ENCODE measurements at regions not wholly inside any gene's neighbourhood (a gene's known extent, or its start where the extent isn't known, plus 50 kb on each side); places are given as distances from the start of the nearest gene placed in this dataset.

GRCh38 chr5:6920628-6921256 lies 207.5 kb downstream of the TENT4A start:
- DNase-seq (ENCODE audit: low read depth) = no peak

- DNase-seq (ENCODE audit: low read depth) = no peak
These were observed 213.3 kb downstream of the TENT4A start for GRCh38 chr5:6926491-6927038.

- DNase-seq (ENCODE audit: low read depth) = no peak
These were observed 222.8 kb downstream of the TENT4A start for GRCh38 chr5:6936031-6936430.

DNA sequence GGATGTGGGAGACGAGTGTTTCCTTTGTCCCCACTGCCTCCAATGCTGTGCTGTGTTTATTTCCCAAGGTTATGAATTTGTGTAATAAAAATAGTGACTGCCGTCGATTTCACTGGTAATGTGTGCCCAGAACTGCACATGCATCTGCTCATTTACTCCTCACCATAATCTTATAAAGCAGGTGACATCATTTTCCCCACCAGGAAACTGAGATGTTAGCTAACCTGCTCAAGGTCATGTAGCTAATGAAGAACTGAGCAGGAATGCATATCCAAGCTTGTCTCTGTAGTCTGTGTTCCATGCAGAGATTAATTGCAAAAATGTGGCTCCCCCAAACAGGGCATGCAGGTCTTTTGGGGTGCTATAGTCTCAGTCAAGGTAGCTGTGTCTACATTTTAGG lies 224.4 kb downstream of the TENT4A start:
- DNase-seq (ENCODE audit: low read depth) = no peak

DNA sequence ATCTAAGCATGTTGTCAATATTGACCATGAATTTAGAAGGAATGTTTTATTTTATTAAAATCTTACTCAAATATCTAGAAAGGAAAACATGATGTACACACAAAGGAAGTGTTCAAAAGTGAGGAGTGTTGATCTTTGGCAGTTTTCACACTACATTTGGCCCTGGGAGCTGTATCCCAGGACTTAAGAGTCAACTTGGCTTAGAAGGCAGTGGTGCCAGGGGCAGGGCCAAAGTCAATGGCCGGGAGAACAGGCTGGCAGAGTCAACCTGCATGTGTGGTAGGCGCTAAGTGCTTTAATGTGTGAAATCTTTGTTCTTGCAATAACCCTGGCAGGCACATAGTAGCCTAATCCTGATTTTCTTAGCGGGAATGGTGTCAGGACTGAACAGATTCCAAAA lies 228.4 kb downstream of the TENT4A start:
- DNase-seq (ENCODE audit: low read depth) = no peak

DNA sequence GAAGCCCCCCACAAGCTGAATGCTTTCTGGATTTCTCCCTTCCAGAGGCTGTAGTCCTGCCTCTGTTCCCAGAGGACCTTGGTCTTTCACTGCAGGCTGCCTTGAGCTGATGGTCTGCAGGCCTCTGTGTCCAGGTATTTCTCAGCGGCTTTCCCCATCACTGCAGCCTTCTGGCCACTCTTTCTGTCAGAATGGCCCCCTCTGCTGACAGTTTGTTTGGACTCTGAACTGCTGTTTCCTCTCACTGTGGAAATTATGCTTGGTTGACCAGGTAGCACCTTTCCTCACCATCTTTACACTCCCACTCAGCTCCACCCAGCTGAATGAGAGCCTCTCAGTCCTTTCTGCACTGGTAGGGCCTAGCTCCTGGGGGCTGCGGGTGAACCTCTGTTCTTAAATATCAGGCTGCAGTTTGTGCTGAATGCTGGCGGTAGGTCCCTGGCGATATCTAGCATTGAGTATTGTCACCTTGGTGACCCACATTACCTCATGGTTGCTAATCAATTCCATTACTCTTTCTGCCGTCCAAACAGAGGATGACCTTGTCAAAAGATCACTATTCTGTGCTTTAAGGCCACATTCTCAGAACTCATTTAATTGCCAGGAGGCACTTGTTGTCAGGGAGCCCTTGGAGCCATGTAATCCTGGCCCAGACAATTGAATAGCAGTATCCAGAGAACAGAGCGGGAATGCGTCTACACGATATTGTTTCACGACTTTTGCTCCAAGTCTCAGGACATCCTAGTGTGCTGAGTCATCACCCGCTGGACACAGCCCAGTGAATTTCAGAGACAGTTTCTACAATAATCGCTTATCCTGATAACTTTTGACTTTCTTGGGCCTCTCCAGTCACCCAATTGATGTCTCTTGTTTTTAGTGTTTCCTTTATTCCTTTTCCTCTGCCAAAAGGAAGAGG lies 230.2 kb downstream of the TENT4A start:
- DNase-seq (ENCODE audit: low read depth) = no peak

DNA sequence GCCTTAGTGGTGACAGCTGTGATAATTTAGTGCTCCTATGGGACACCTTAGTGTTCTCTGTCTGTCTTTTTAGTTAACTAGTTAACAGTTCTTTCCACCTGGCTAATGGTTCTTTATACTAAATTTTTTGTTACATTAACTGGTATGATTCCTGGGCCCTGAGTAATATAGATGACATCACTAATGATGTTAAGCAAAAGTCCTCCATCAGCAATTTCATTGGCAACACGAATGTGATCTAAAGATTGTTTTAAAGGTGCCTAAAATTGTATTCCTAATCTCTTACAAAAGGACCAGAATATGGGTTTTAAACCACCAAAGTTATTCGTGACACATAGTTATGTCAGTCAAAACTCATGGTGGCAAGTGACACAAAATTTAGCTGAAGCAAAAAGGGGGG lies 235.3 kb downstream of the TENT4A start:
- DNase-seq (ENCODE audit: low read depth) = no peak

- DNase-seq (ENCODE audit: low read depth) = no peak
These were observed 236.0 kb downstream of the TENT4A start for GRCh38 chr5:6949230-6949629.

- DNase-seq (ENCODE audit: low read depth) = no peak
These were observed 237.0 kb downstream of the TENT4A start for GRCh38 chr5:6950250-6950649.

DNA sequence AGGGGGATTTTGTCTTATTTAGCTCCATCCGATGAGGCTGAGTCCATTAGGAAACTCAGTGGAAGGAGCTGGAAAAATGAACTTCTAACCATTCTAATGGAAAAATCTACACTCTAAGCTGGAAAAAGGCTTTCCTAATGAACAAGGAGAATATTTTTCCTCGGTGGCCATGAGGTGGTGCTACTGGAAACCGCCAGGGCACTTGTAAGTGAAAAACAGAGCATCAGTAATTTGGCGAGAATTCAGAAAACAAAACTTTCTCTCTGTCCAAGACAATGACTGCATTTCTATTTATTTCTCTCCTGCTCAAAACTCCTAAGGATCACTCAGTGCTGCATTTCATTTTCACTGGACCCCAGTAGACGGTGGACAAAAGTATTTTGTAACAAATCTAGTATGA lies 237.6 kb downstream of the TENT4A start:
- DNase-seq (ENCODE audit: low read depth) = no peak

DNA sequence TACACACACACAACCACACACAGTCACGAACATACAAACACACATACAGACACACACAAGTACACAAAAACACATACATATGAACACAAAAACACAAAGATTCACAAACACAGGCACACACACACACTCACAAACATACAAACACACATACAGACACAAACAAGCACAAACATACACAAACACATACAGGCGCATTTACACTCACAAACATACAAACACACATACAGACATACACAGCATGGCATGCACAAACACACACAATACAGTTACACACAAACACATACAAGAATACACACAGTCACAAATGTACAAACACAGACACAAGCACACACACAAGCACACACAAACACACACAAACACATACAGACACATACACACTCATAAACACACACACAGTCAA lies 247.9 kb downstream of the TENT4A start:
- no peak for DNase-seq (ENCODE audit: low read depth)

DNA sequence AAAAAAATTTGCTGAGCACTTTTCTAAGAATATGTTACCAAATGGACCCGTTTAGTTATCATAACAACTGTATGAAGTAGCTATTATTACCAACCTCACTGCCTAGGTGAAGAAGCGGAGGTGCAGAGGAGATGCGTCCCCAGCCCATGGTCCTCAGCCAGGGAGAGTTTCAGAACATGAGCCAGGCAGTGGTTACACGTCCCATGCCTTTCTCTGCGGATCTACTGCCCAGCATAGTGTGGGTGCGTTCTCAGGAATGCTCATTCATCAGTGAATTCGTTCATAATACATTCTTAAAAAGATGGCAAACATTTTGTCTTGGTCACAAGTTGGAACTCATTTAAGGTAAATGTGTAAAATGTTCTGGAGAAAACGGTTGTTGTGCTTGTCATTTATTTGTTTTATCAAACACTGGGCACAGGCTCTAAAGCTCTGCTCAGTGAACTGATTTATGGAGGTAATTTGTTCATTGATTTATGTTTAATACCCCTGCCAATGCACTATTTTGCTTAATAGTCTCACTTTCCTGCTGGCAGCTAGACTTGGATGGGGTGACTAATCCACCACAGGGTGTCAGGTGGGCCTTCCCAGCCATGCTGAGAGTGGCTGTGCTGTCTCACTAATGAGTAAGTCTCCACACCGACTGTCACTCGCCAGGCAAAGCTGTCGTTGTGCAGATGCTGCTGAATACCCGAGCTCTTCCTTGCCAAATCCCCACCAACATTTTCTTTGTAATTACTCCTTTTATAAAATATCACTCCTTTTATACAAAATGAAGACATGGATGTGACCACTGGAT lies 248.8 kb downstream of the TENT4A start:
- DNase-seq (ENCODE audit: low read depth) = no peak

DNA sequence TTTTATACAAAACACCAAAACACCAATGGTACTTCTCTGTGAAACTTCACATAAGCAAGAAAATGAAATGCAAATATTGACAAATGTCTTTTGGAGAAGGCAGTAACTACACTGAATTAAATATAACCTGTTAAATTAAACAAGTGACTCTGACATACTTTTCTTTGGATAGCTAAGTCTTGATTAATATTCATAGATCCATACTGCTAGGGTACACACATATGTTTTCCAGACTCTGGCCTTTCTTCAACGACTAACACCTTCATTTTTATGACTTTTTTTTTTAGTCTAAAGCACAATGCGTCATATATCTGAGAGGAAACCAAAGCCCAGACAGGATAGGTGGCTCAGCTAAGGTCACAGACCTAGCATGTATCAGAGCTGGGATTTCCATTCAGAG lies 263.7 kb downstream of the TENT4A start:
- DNase-seq (ENCODE audit: low read depth) = no peak

- no peak for DNase-seq (ENCODE audit: low read depth)
These were observed 265.8 kb downstream of the TENT4A start for GRCh38 chr5:6979061-6979460.

DNA sequence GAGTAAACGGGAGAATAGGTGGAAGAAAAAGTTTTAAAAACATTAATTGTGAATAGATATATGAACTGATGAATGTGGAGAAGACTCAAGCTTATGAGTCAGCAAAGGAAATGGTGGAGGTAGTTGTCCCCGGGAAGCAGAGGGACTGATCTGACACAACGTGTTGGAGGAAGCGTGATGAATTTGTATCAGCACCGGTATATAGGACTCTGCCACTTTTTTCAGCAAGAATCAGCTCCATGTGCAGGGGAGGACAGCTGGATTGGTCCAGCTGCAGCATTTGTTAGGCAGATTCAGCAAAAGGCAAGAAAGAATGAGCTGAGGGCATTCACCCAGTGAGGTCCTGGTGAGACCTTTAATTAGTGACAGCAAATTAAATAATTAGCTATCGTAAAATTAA lies 276.0 kb downstream of the TENT4A start:
- DNase-seq (ENCODE audit: low read depth) = no peak

DNA sequence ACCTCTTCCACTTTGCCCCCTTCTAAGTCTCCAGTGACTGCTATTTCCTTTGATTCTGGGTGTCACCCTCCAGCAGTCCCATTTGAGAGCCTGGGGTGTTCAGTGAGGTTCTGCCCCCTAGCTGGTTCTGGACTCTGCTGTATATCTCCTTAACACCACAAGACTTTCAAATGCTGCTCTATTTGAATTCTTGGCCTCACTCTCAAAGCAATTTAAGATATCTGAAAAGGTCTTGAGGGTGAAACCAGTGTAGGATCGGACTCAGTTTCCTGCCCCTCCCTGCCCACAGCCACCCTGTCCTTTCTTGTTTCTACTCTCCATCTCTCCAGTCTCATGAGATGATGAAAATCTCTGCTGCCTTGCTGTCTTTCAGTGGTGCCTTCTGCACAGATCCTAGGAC lies 280.9 kb downstream of the TENT4A start:
- no peak for DNase-seq (ENCODE audit: low read depth)

GRCh38 chr5:6995115-6995514 lies 281.9 kb downstream of the TENT4A start:
- no peak for DNase-seq (ENCODE audit: low read depth)

- no peak for DNase-seq (ENCODE audit: low read depth)
These were observed 287.1 kb downstream of the TENT4A start for GRCh38 chr5:7000310-7000709.

DNA sequence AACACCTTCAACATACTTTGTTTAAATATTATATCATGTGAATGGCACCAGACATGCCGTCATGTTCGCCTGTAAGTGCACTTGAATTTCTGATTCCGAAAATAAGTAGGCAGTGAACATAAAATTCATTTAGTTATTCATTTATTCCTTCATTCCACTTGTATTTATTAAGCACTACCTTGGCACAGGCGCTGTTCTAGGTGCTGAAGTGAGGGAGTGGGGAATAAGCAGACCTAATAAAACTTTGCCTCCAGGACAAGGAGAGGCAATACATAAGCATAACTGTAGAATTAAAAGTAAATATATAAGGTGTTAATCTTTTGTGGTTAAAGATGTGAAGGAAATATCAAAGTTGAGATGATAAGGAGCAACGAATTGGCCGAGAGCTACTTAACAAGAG lies 297.4 kb downstream of the TENT4A start:
- DNase-seq (ENCODE audit: low read depth) = no peak

GRCh38 chr5:7012057-7012456 lies 298.8 kb downstream of the TENT4A start:
- no peak for DNase-seq (ENCODE audit: low read depth)

DNA sequence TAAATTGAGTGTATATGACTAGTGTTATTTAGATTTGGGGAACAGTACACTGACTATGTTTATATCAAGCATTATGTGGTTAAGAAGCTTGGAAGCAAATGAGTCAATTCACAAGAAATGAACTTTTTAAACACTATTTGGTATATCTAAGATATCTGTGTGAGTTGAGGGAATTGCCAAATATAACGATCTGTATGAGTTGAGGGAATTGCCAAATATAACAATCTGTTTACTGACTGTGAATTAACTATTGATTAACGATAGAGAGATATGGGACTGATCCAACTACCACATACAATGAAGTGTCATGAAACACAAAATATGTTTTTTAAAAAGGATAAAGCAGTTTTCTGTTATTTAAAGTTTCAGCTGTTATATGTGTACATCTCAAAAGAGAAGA lies 301.4 kb downstream of the TENT4A start:
- DNase-seq (ENCODE audit: low read depth) = no peak

DNA sequence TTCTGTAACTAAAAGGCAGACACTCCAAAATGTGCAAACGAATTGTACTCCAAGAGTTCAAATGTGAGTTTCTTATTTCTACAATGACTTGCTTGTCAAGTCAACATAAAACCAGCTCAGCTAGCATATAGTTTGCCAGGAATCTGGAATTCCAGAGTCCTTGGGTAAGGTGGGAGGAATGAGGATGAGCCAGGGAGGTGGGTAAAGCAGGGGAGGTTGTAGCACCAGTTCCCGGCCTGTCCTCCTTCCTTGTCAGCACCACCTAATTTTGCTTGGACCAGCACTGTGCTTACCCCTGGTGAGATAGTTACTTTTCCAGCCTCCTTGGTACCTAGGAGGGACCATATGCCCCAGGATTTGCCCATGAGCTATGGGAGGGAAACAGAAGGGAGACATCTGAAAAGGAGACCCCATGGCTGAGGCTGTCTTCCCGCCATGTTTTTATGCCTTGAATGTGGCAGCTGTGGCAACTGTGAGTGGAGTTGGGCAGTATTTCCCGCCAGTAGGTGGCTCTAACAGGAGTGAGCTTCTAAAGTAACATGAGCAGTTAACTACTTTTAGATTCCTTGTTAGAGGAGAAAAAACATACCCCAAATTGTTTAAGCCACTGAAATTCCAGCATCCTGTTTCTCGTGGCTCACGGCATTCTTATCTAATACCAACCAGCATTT lies 302.5 kb downstream of the TENT4A start:
- no peak for DNase-seq (ENCODE audit: low read depth)
